NCI-H1694 (cell line): ENCODE measurements at regions not wholly inside any gene's neighbourhood (a gene's known extent, or its start where the extent isn't known, plus 50 kb on each side); places are given as distances from the start of the nearest gene placed in this dataset.
"Not testable (repeated sequence)": the region's sequence is repeated elsewhere in the genome, so short reads cannot be mapped to it uniquely, and the experiment has no call there.

ENCODE experiments used
- DNase-seq: peaks from one replicate; lab custom pipeline; 2025; lab: John Stamatoyannopoulos, UW

DNA sequence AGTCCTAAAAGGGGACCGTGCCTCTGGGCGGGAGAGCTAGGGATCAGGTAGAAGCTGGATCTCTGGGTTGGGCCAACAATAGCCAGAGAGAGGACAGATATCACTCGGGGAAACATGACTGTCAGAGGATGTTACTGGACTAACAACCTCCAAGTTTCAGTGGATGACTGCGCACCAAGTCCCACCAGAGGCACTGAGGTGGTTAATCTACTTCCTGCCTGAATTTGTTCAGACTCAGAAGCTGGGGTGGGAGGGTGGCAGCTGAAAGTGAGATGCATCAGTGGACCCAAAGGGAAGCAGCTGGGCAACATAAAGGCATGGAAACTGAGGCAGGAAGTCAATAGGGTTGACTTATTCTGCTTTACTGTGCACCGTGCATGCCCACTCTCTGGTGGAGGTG is 130.1 kb upstream of the SLC44A1 start:
- no peak for DNase-seq

GRCh38 chr9:105114964-105115728 is 129.3 kb upstream of the SLC44A1 start:
- DNase-seq = no peak

DNA sequence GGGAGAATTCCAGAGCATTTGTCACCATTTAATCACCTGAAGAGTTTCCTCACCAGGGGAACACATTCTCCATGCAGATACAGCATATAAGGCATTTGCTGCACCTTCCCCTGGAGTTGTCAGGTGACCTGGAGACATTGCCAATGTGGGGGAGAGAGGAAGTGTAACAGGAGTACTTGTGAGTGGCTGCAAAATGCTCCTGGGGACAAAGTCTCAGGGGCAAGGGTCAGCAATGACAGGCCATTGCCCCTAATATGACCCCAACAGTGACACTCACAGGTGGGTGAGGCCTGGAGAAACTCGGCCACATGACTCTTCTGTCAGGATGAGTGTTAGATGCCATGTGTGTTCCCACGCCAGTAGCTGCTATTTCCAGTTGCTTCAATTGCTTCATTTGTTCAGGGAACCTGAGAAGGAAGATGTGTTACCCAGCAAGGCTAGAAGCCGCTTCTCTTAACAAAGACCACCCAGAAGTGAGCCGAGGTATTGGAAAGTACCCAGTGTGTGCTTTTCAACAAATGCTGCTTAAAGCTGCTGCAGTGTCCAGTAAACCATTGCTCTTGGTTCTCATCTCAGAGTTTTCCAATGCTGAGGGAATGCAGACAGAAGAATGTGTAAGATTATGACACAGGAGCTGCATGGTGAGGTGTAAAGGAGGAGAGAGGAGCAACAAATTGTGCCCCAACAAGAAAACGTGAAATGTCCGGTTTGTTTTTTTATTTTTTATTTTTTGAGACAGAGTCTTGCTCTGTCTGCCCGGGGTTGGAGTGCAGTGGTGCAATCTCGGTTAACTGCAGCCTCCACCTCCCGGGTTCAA is 128.2 kb upstream of the SLC44A1 start:
- DNase-seq = no peak

- no peak for DNase-seq
Observed at GRCh38 chr9:105117234-105117633, 127.2 kb upstream of the SLC44A1 start.

DNA sequence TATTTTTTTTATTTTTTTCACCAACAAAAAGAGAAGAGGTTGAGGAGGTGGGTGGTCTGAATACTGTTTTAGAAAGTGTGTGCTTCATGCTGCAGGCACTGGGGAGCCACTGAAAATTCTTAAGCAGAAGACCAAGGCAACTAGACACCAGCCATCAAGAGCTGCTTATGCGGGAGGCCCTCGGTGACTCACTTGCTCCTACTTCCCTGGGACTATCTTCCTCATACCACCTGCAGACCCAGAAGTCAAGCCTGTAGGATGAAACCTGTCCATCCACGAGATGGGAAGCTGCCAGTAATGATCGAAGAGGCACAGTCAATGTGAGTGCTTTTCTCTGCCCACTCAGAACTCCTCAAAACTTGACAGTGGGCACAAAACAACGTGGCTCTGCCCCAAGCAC is 125.8 kb upstream of the SLC44A1 start:
- no peak for DNase-seq

DNA sequence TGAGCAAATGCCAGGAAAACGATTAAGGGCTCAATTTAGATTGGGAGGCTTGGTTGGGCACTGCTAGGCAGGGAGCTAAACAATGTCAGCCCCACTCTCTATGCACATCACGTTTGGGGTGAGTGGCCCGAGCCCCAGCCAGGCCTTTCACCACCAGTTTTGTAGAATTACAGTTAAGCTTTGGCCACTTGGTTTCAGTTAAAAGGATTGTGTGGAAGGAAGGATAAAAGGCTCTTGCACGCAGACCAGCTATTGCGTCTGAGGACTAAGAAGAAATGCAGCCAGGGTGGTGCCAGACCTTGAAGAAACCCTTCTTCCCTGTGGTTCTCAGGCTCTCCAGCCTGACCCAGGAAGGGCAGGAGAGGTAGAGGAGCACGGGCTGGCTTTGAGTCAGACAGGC is 125.3 kb upstream of the SLC44A1 start:
- no peak for DNase-seq

DNA sequence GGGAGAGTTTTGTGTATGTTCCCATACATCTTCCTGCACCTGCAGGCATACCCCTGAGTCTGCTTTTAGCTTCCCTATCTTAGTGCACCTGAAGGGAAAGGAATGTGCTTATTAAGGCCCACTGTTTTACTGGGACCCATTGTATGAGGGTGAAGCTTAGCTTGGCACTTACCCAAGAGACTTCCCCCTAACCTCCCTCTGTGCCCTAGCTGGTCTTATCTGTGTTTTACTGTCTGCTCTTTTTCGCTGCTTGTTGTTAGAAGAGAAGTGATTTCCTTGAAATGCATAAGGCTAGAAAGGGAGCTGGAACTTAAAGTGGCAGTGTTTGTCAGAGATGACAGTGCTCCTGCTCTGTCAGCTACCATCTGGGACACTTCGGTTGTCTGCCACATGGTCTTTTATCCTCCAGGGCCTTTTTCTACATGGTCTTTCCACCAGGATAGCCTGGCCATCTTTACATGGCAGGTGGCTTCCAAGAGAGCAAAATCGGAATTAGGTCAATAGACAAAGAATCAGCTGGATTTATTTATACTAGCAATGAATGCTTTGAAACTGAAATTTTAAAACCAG is 122.5 kb upstream of the SLC44A1 start:
- no peak for DNase-seq

GRCh38 chr9:105124598-105124997 is 119.9 kb upstream of the SLC44A1 start:
- DNase-seq = not testable (repeated sequence)

GRCh38 chr9:105126226-105126625 is 118.2 kb upstream of the SLC44A1 start:
- no peak for DNase-seq

- no peak for DNase-seq
Observed at GRCh38 chr9:105127863-105128220, 116.6 kb upstream of the SLC44A1 start.

DNA sequence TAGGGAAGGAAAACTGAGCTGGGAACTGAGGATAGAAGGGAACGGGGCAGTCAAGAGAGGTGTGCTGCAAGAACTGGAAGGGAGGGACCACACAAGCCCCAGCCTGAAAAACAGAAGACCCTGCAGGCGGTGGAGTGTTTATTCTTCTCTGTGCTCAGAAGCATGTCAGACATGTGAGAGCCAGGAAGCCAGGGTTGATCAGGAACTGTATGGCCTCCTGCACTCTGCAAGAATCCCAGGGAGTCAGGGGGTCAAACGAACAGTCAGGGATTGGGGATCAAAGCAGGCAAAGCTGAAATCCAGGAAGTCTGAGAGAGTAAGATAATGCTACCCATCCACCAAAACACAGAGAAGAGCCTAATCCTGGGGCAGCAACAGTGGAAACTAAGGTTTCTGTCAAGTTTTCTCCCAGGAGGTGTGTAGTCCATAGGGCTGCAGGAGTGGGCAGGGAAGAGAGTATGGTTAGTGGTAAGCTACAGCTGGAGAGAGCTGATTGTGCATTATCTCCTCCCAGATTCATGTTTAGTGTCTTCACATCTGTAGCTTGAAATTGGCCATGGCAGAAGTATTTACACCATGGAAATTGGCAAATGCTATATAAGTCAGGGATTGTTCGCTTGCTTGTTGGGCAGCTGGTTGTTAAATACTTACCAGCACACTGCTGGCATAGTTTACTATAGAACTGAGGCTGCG is 115.4 kb upstream of the SLC44A1 start:
- no peak for DNase-seq

GRCh38 chr9:105129731-105130130 is 114.7 kb upstream of the SLC44A1 start:
- no peak for DNase-seq

- no peak for DNase-seq
Observed at GRCh38 chr9:105131981-105132380, 112.5 kb upstream of the SLC44A1 start.

DNA sequence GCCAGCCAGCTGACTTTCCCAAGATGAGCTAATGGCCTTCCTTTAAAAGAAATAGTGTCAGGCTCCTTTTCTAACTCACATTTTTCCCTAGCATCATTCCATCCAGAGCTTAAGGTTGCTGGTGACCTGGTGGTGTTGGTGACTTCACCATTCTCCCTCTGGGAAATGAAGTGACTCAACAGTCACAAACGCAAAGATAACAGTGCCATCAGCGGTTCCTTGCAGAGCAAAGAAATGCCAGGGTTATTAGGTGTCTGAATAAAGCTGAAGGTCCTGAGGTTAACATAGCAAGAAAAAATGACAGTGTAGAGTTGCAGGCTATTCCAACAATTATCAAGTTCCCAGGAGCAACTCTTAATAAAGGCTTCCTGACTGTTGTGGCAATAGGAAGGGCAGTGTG is 111.8 kb upstream of the SLC44A1 start:
- no peak for DNase-seq

GRCh38 chr9:105138306-105138801 is 106.1 kb upstream of the SLC44A1 start:
- DNase-seq = no peak

- no peak for DNase-seq
Observed at GRCh38 chr9:105141146-105141975, 103.1 kb upstream of the SLC44A1 start.

DNA sequence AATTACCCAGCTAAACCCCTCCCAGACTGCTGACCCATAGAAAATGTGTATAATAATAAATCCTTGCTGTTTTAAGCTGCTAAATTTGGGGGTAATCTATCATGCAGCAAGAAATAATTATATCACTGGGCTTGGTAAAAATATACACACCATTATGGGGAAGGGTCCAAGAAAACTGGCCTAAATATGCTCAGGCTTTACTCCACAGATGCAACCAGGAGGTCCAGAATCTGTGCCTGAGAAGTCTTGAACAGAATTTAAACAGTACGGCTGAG is 102.5 kb upstream of the SLC44A1 start:
- DNase-seq = no peak

DNA sequence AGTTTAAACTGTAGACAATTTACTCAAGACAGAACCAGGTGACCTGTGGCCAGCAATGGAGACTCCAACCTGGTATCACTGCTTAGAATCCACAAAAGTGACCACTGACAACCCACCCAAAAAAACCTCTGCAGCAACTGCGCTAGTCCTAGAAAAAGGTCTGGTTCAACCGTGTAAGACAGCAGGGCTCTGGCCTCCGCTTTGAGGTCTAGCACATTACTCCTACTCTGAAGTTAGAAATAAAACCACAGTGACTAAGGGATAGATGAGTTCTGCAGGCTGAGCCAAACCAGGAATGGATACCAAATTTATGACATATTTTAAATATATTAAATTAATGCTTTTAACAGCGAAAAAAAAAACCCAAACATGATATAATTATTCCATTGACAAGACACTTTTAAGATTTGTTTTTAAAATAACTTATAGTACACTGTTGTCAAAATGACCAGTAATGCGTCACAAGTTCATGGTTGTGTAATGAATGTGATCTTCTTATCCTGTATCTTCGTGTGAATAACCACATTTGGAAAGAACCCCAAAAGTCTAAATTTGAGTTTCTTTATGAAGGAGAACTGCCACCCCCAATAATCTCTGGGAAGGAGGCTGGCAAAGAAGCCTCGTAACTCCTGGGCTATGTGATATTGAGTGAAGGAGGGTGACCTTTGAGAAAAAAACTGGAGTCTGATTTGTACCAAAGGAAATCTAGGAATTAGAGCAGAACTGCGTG is 101.9 kb upstream of the SLC44A1 start:
- DNase-seq = no peak

DNA sequence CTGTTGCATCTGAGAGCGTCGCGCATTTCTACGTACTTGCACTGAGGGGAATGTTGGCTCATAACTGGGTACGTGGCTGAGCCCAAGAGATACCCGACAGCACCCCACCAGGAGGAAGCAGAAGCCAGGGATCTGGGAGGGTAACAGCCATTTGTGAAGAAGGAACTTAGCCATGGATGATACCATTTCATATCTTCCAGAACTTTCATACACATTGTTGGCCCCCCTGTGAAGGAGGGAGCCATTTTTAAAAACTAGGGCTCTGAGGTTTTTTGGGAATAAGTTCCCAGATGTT is 101.4 kb upstream of the SLC44A1 start:
- DNase-seq = no peak

DNA sequence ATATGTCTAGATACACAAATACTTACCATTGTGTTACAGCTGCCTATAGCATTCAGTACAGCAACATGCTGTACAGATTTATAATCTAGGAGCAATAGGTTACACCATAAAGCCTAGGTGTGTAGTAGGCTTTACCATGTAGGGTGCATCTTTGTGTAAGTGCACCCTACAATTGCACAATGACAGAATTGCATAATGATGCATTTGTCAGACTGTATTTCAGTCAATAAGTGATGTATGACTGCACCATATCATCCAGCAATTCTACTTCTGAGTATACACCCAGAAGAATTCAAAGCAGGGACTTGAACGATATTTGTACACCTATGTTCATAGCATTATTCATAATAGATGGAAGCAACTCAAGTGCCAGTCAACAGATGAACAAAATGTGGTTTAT is 100.4 kb upstream of the SLC44A1 start:
- DNase-seq = no peak

DNA sequence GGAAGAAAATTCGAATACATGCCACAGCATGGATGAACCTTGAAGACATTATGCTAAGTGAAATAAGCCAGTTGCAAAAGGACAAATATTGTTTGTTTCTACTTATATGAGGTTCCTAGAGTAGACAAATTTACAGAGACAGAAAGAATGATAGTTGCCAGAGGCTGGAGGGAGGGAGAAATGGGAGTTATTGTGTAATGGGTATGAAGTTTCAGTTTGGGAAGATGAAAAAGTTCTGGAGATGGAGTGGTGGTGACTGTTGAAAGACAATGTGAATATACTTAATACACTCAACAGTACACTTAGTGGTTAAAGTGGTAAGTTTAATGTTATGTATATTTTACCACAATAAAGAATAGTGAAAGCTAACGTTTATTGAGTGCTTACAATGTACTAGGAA is 99.6 kb upstream of the SLC44A1 start:
- DNase-seq = no peak
